ENCODE measurements at regions not wholly inside any gene's neighbourhood (a gene's known extent, or its start where the extent isn't known, plus 50 kb on each side); places are given as distances from the start of the nearest gene placed in this dataset.

- no peak for TF ChIP-seq CTCF (IDR thresholded peaks at IDR 0.05)
- no peak for TF ChIP-seq ZFX (IDR thresholded peaks at IDR 0.05; ENCODE audit: borderline replicate concordance)
- H3K27ac ChIP-seq: no peak overlapping the region
Measured at GRCh38 chr1:222889440-222889839, 74.6 kb downstream of the DISP1 start.

GRCh38 chr1:222890716-222891115, 75.9 kb downstream of the DISP1 start:
- no peak overlapping the region for H3K27ac ChIP-seq
- TF ChIP-seq CTCF (IDR thresholded peaks at IDR 0.05) (no peak), ZFX (IDR thresholded peaks at IDR 0.05; ENCODE audit: borderline replicate concordance) (no peak)

- no peak for TF ChIP-seq ZFX (IDR thresholded peaks at IDR 0.05; ENCODE audit: borderline replicate concordance)
- TF ChIP-seq CTCF (IDR thresholded peaks at IDR 0.05): no peak
- no peak overlapping the region for H3K27ac ChIP-seq
Measured at GRCh38 chr1:222891578-222891977, 76.7 kb downstream of the DISP1 start.

GRCh38 chr1:222892137-222892769, 77.4 kb downstream of the DISP1 start:
- H3K27ac ChIP-seq: no peak overlapping the region
- TF ChIP-seq ZFX (IDR thresholded peaks at IDR 0.05; ENCODE audit: borderline replicate concordance) (no peak), CTCF (IDR thresholded peaks at IDR 0.05) (no peak)

GRCh38 chr1:222893255-222893654, 78.4 kb downstream of the DISP1 start:
- TF ChIP-seq CTCF (IDR thresholded peaks at IDR 0.05) (no peak), ZFX (IDR thresholded peaks at IDR 0.05; ENCODE audit: borderline replicate concordance) (no peak)
- H3K27ac ChIP-seq: no peak overlapping the region

GRCh38 chr1:222894331-222894730, 79.5 kb downstream of the DISP1 start:
- no peak overlapping the region for H3K27ac ChIP-seq
- TF ChIP-seq ZFX (IDR thresholded peaks at IDR 0.05; ENCODE audit: borderline replicate concordance) (no peak), CTCF (IDR thresholded peaks at IDR 0.05) (no peak)

- no peak overlapping the region for H3K27ac ChIP-seq
- TF ChIP-seq ZFX (IDR thresholded peaks at IDR 0.05; ENCODE audit: borderline replicate concordance): no peak
- no peak for TF ChIP-seq CTCF (IDR thresholded peaks at IDR 0.05)
Measured at GRCh38 chr1:222896630-222897526, 82.0 kb downstream of the DISP1 start.
